HG03175 (cell line): ENCODE measurements at regions not wholly inside any gene's neighbourhood (a gene's known extent, or its start where the extent isn't known, plus 50 kb on each side); places are given as distances from the start of the nearest gene placed in this dataset.
"Not testable (repeated sequence)": the region's sequence is repeated elsewhere in the genome, so short reads cannot be mapped to it uniquely, and the experiment has no call there.

Experiments
- ATAC-seq: cut with Tn5 transposase; IDR thresholded peaks from one replicate; pipeline ENCODE4 v1.9.1; 2021; ENCODE audit warnings: mild to moderate bottlenecking, moderate library complexity; ENCODE audit not compliant: unreplicated experiment

GRCh38 chr9:40939201-40939887 is 189.1 kb downstream of the FOXD4L6 start:
- ATAC-seq = not testable (repeated sequence)

GRCh38 chr9:40935336-40935735 is 193.1 kb downstream of the FOXD4L6 start:
- ATAC-seq = no peak

DNA sequence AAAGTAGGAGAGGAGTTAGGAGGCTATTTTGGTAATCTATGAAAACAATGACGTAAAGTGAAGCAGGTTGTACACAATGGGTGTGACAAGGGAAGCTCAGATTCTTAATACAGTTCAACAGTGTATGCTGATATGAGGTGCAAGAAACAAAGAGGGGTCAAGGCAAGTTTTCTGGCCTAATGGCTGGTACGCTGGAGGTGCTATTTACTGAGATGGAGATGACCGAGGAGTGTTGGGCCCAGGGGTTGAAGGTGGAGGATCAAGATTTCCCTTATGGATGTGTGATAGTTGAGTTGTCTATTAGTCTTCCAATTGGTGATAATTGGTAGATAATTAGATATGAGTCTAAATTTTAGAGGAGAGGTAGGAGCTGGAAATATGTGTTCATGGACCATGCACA is 194.0 kb downstream of the FOXD4L6 start:
- ATAC-seq = not testable (repeated sequence)

- not testable (repeated sequence) for ATAC-seq
These were observed 198.1 kb downstream of the FOXD4L6 start for GRCh38 chr9:40930426-40930825.

GRCh38 chr9:40929488-40929845 is 199.0 kb downstream of the FOXD4L6 start:
- ATAC-seq = not testable (repeated sequence)

DNA sequence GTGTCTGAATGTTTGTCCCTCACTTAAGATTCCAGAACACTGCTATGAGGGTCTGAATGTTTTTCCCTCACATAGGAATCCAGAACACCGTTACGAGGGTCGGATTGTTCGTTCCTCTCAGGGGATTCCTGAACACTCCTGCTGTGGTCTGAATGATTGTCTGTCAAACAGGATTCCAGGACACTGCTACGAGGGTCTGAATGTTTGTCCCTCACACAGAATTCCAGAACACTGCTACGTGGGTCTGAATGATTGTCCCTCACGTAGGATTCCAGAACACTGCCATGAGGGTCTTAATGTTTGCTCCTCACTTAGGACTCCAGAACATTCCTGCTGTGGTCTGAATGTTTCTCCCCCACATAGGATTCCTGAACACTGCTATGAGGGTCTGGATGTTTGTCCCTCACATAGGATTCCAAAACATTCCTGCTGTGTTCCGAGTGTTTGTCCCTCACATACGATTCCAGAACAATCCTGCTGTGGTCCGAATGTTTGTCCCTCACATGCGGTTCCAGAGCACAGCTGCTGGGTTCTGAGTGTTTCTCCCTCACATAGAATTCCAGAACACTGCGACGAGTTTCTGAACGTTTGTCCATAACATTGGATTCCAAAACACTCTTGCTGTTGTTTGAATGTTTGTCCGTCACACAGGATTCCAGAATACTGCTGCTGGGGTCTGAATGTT is 199.5 kb downstream of the FOXD4L6 start:
- no peak for ATAC-seq

- ATAC-seq = no peak
These were observed 200.4 kb downstream of the FOXD4L6 start for GRCh38 chr9:40927851-40928802.

DNA sequence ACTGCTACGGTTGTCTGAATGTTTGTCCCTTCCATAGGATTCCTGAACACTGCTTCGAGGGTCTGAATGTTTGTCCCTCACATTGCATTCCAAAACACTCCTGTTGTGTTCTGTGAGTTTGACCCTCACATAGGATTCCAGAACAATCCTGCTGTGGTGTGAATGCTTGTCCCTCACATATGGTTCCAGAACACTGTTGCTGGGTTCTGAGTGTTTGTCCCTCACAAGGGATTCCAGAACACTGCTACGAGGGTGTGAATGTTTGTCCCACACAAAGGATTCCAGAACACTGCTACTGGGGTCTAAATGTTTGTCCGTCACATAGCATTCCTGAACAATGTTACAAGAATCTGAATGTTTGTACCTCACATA is 201.2 kb downstream of the FOXD4L6 start:
- no peak for ATAC-seq

DNA sequence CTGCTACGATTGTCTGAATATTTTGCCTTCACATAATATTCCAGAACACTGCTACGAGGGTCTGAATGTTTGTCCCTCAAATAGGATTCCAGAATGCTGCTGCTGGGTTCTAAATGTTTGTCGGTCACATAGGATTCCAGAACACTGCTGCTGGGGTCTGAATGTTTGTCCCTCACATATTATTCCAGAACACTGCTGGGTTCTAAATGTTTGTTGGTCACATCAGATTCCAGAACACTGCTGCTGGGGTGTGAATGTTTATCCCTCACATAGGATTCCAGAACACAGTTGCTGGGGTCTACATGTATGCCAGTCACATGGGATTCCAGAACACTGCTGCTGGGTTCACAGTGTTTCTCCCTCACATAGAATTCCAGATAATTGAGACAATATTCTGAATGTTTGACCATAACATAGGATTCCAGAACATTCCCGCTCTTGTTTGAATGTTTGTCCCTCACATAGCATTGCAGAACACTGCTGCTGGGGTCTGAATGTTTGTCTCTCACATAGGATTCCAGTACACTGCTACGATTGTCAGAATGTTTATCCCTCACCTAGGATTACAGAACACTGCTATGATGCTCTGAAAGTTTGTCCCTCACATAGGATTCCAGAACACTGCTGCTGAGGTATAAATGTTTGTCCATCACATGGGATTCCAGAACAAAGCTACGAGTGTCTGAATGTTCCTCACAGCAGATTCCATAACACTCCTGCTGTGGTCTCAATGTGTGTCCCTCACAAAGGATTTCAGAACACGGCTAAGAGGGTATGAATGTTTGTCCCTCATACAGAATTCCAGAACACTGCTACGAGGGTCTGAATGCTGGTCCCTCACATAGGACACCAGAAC is 201.8 kb downstream of the FOXD4L6 start:
- ATAC-seq = no peak

- ATAC-seq = no peak
These were observed 203.3 kb downstream of the FOXD4L6 start for GRCh38 chr9:40925149-40925548.

GRCh38 chr9:40916399-40916783 is 212.1 kb downstream of the FOXD4L6 start:
- not testable (repeated sequence) for ATAC-seq

- ATAC-seq = not testable (repeated sequence)
These were observed 212.7 kb downstream of the FOXD4L6 start for GRCh38 chr9:40915660-40916398.

GRCh38 chr9:40914772-40915659 is 213.5 kb downstream of the FOXD4L6 start:
- no peak for ATAC-seq

GRCh38 chr9:40913928-40914673 is 214.4 kb downstream of the FOXD4L6 start:
- no peak for ATAC-seq

DNA sequence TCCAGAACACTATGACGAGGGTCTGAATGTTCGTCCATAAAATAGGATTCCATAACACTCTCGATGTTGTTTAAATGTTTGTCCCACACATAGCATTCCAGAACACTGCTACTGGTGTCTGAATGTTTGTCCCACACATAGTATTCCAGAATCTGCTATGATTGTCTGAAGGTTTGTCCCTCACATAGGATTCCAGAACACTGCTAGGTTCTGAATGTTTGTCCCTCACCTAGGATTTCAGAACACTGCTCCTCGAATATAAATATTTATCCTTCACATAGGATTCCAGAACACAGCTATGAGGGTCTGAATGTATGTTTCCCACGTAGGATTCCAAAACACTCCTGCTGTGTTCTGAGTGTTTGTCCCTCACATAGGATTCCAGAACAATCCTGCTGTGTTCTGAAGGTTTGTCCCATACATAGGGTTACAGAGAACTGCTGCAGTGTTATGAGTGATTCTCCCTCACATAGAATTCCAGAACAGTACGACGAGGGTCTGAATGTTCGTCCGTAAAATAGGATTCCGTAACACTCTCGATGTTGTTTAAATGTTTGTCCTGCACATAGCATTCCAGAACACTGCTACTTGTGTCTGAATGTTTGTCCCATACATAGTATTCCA is 215.3 kb downstream of the FOXD4L6 start:
- ATAC-seq = no peak

DNA sequence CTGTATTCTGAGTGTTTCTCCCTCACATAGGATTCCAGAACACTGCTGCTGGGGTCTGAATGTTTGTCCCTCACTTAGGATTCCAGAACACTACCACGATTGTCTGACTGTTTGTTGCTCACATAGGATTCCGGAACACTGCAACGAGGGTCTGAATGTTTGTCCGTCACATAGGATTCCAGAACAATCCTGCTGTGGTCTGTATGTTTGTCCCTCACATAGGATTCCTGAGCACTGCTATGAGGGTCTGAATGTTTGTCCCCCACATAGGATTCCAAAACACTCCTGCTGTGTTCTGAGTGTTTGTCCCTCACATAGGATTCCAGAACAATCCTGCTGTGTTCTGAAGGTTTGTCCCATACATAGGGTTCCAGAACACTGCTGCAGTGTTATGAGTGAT is 215.8 kb downstream of the FOXD4L6 start:
- not testable (repeated sequence) for ATAC-seq

DNA sequence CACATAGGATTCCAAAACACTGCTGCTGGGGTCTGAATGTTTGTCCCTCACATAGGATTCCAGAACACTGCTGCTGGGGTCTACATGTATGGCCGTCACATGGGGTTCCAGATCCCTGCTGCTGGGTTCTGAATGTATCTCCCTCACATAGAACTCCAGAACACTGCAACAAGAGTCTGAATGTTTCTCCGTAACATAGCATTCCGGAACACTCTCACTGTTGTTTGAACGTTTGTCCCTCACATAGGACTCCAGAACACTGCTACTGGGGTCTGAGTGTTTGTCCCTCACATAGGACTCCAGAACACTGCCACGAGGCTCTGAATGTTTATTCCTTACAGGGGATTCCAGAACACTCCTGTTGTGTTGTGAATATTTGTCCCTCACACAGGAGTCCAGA is 216.8 kb downstream of the FOXD4L6 start:
- no peak for ATAC-seq

DNA sequence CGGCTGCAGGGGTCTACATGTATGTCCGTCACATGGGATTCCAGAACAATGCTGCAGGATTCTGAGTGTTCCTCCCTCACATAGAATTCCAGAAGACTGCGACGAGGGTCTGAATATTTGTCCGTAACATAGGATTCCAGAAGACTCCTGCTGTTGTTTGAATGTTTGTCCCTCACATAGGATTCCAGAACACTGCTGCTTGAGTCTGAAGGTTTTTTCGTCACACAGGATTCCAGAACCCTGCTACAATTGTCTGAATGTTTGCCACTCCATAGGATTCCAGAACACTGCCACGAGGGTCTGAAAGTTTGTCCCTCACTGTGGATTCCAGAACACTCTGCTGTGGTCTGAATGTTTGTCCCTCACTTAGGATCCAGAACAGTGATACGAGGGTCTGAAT is 217.5 kb downstream of the FOXD4L6 start:
- not testable (repeated sequence) for ATAC-seq
